Endothelial cell of umbilical vein (primary cell): ENCODE measurements at regions not wholly inside any gene's neighbourhood (a gene's known extent, or its start where the extent isn't known, plus 50 kb on each side); places are given as distances from the start of the nearest gene placed in this dataset.

Experiments
- BruUV-seq: library from RNA; stranded (reverse); fragments of 400-500 nt; replicated peaks from 2 replicates; lab custom pipeline; 2021; lab: Mats Ljungman, UMichigan
- CTCF ChIA-PET: fragments of 300-600, 350-600 bp; sonication (Branson Sonifier 250); formaldehyde crosslinking; loops from one replicate; lab custom pipeline; 2021; ENCODE audit warnings: antibody characterized with exemption, inconsistent platforms; lab: Charles Lee
- POLR2A ChIA-PET: fragments of 300-600, 350-600 bp; sonication (Branson Sonifier 250); formaldehyde crosslinking; loops from one replicate; lab custom pipeline; 2021; ENCODE audit warnings: antibody characterized with exemption, inconsistent platforms; lab: Charles Lee
- DNase-seq: peaks from one replicate; pipeline ENCODE4 v3.0.0-alpha.2; 2011; ENCODE audit warnings: low read depth, low spot score
- FAIRE-seq: peaks from 2 replicates; lab custom pipeline; 2011; peaks lifted over from hg19 to GRCh38; lab: Jason Lieb, UNC
- H2AFZ ChIP-seq: 2 replicates; pipeline ENCODE4 v1.6.0; 2012; ENCODE audit warnings: low read depth, low read length, control low read depth, inconsistent platforms
- H3K27ac ChIP-seq: 2 replicates; pipeline ENCODE4 v1.5.1; 2011; ENCODE audit warnings: low read depth, mild to moderate bottlenecking, control low read depth, low read length, moderate library complexity; ENCODE audit not compliant: insufficient read depth
- H3K27me3 ChIP-seq, 2 experiments: 2 replicates each; pipeline versions ENCODE4 v1.6.0 to v1.6.1; 2011; ENCODE audit warnings: low read length in 2 of 2, mixed read lengths in 1 of 2; ENCODE audit not compliant: control insufficient read depth in 2 of 2, insufficient read depth in 2 of 2
- H3K36me3 ChIP-seq, 2 experiments: 2 replicates in 1 of 2; 3 replicates in 1 of 2; pipeline ENCODE4 v1.5.1; 2011; ENCODE audit warnings: low read length in 2 of 2, mild to moderate bottlenecking in 1 of 2, moderate library complexity in 1 of 2; ENCODE audit not compliant: control insufficient read depth in 2 of 2, insufficient read depth in 2 of 2; ENCODE audit errors: extremely low read depth in 1 of 2
- H3K4me1 ChIP-seq: 3 replicates; pipeline ENCODE4 v1.5.1; 2011; ENCODE audit warnings: mild to moderate bottlenecking, low read length; ENCODE audit not compliant: control insufficient read depth, insufficient read depth; ENCODE audit errors: extremely low read depth
- H3K4me2 ChIP-seq: 2 replicates; pipeline ENCODE4 v1.6.1; 2011; ENCODE audit warnings: low read length, control low read depth, mixed read lengths; ENCODE audit not compliant: insufficient read depth
- H3K4me3 ChIP-seq, 3 experiments: fragments of 200-600 bp in 1 of 3; sonication (generic), shearing (Covaris generic) in 1 of 3; replicated peaks in 1 of 3; 2 replicates each; pipeline ENCODE4 v1.5.1; 2011 to 2016; ENCODE audit warnings: control low read depth in 3 of 3, low read length in 3 of 3, mild to moderate bottlenecking in 2 of 3, inconsistent platforms in 1 of 3, low read depth in 1 of 3, moderate library complexity in 1 of 3; ENCODE audit not compliant: insufficient read depth in 1 of 3
- H3K79me2 ChIP-seq: 2 replicates; pipeline ENCODE4 v1.6.0; 2012; ENCODE audit warnings: low read length, inconsistent platforms; ENCODE audit not compliant: control insufficient read depth, insufficient read depth
- H3K9ac ChIP-seq: replicated peaks from 2 replicates; pipeline ENCODE3; 2011; ENCODE audit warnings: low read length, control low read depth; ENCODE audit not compliant: insufficient read depth; ENCODE audit errors: extremely low read depth
- H3K9me1 ChIP-seq: replicated peaks from 3 replicates; pipeline ENCODE4 v1.6.0; 2011; ENCODE audit warnings: mild to moderate bottlenecking, low read length; ENCODE audit not compliant: control insufficient read depth, insufficient read depth; ENCODE audit errors: extremely low read depth
- H3K9me3 ChIP-seq: replicated peaks from 2 replicates; pipeline ENCODE4 v1.5.1; 2012; ENCODE audit warnings: low read length, inconsistent platforms; ENCODE audit not compliant: control insufficient read depth, insufficient read depth
- H4K20me1 ChIP-seq: replicated peaks from 2 replicates; pipeline ENCODE3; 2011; ENCODE audit warnings: mild to moderate bottlenecking, low read length; ENCODE audit not compliant: control insufficient read depth, insufficient read depth; ENCODE audit errors: extremely low read depth
- EZH2 ChIP-seq: IDR thresholded peaks from 2 replicates; pipeline ENCODE4 v1.6.1; 2012; ENCODE audit warnings: borderline replicate concordance, low read depth, mild to moderate bottlenecking, moderate library complexity, low read length, inconsistent platforms; ENCODE audit not compliant: severe bottlenecking
- FOS ChIP-seq: IDR thresholded peaks from 2 replicates; pipeline ENCODE4 v1.6.1; 2011; ENCODE audit warnings: mild to moderate bottlenecking, low read length, moderate library complexity, borderline replicate concordance; ENCODE audit not compliant: insufficient read depth
- GATA2 ChIP-seq: IDR thresholded peaks from 2 replicates; pipeline ENCODE4 v1.7.0; 2011; ENCODE audit warnings: low read depth, mild to moderate bottlenecking, moderate library complexity, mixed read lengths, low read length; ENCODE audit not compliant: insufficient read length, insufficient read depth
- JUN ChIP-seq: IDR thresholded peaks from 2 replicates; pipeline ENCODE4 v1.6.1; 2011; ENCODE audit warnings: borderline replicate concordance, low read depth; ENCODE audit not compliant: insufficient read length, insufficient read depth
- MYC ChIP-seq: IDR thresholded peaks from one replicate; pipeline ENCODE4 v1.6.1; 2011; ENCODE audit warnings: mild to moderate bottlenecking, low read depth, low read length
- POLR2A ChIP-seq: IDR thresholded peaks from 2 replicates; pipeline ENCODE4 v1.6.1; 2012; ENCODE audit warnings: low read depth, mild to moderate bottlenecking, control low read depth, low read length
- POLR2AphosphoS5 ChIP-seq: IDR thresholded peaks from 2 replicates; pipeline ENCODE4 v1.6.1; 2012; ENCODE audit warnings: low read depth, mild to moderate bottlenecking, control low read depth, low read length, moderate library complexity; ENCODE audit not compliant: insufficient read depth
- dilution Hi-C: fragments of 300-500 bp; cut with MboI; formaldehyde crosslinking; loops from one replicate; pipeline ENCODE4 v1.15.0; 2019; ENCODE audit warnings: low sequenced_read_pairs; ENCODE audit not compliant: extremely low pct_ligation_motif_present
- intact Hi-C: fragments of 100-400 bp; cut with micrococcal nuclease; formaldehyde crosslinking; loops from one replicate; pipeline ENCODE4 v1.10.0; 2022
- TF ChIP-seq, protein P1 (sequence below): IDR thresholded peaks from 2 replicates; pipeline ENCODE4 v1.6.1; 2011; ENCODE audit not compliant: insufficient read depth, insufficient read length
- TF ChIP-seq, protein P2 (sequence below), 2 donors: IDR thresholded peaks; 1 replicate in 1 of 2; 2 replicates in 1 of 2; pipeline ENCODE4 v1.5.1; 2011; ENCODE audit warnings: low read length in 2 of 2, mild to moderate bottlenecking in 2 of 2, moderate library complexity in 2 of 2, control low read depth in 1 of 2, inconsistent platforms in 1 of 2, low read depth in 1 of 2; ENCODE audit not compliant: insufficient read depth in 1 of 2; ENCODE audit errors: extremely low read depth in 1 of 2

DNA sequence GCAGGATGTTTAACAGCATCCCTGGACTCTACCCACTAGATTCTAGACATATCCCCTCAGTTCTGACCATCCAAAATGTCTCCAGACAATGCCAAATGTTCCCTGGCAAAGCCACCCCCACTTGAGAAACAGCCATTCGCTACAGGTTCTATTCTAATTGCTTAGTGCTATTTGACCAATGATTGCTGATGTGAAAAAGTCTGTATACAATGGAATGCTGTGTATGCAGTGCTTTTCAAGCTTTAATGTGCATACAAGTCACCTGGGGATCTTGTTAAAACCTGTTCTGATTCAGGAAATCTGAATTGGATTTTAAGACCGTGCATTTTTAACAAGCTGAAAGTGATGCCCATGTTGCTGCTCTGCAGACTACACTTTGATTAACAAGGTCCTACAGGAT is 331.8 kb upstream of the KLF12 start:
- no peak overlapping the region for H3K4me3 ChIP-seq
- intact Hi-C loops (no loop called here), dilution Hi-C loops (no loop called here)
- H3K9ac ChIP-seq = no peak overlapping the region
- H3K79me2 ChIP-seq = no peaks in the 10 kb centered on the region
- TF ChIP-seq, protein P1, sequence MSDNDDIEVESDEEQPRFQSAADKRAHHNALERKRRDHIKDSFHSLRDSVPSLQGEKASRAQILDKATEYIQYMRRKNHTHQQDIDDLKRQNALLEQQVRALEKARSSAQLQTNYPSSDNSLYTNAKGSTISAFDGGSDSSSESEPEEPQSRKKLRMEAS = no peak
- TF ChIP-seq MYC (no peak), POLR2AphosphoS5 (no peak), EZH2 (no peak), GATA2 (no peak), JUN (no peak), FOS (no peak), POLR2A (no peak)
- TF ChIP-seq, protein P2, sequence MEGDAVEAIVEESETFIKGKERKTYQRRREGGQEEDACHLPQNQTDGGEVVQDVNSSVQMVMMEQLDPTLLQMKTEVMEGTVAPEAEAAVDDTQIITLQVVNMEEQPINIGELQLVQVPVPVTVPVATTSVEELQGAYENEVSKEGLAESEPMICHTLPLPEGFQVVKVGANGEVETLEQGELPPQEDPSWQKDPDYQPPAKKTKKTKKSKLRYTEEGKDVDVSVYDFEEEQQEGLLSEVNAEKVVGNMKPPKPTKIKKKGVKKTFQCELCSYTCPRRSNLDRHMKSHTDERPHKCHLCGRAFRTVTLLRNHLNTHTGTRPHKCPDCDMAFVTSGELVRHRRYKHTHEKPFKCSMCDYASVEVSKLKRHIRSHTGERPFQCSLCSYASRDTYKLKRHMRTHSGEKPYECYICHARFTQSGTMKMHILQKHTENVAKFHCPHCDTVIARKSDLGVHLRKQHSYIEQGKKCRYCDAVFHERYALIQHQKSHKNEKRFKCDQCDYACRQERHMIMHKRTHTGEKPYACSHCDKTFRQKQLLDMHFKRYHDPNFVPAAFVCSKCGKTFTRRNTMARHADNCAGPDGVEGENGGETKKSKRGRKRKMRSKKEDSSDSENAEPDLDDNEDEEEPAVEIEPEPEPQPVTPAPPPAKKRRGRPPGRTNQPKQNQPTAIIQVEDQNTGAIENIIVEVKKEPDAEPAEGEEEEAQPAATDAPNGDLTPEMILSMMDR (IDR thresholded peaks at IDR 0.05; ENCODE audit: extremely low read depth in 1 of 2, insufficient read depth in 1 of 2, low read depth in 1 of 2, low read length in 2 of 2) = no peak
- no peak overlapping the region for H3K4me2 ChIP-seq
- H4K20me1 ChIP-seq = no peaks in the 10 kb centered on the region
- H3K27me3 ChIP-seq = no peaks in the 10 kb centered on the region
- no TSS peak for BruUV-seq
- H3K4me1 ChIP-seq = no peaks in the 10 kb centered on the region
- DNase-seq = no peak
- H3K9me3 ChIP-seq = no peaks in the 10 kb centered on the region
- no peak overlapping the region for H2AFZ ChIP-seq
- POLR2A ChIA-PET = no interaction called here
- no peaks in the 10 kb centered on the region for H3K36me3 ChIP-seq
- H3K9me1 ChIP-seq = no peaks in the 10 kb centered on the region
- FAIRE-seq = no peak
- H3K27ac ChIP-seq = no peak overlapping the region
- CTCF ChIA-PET = interaction anchor here (1.1 kb wide), 1 partner anchor 753 kb away, joined by 4 read pairs; no protein-coding TSS in a partner anchor
